Mononuclear cell (primary cell): ENCODE measurements at regions not wholly inside any gene's neighbourhood (a gene's known extent, or its start where the extent isn't known, plus 50 kb on each side); places are given as distances from the start of the nearest gene placed in this dataset.
"Not testable (repeated sequence)": the region's sequence is repeated elsewhere in the genome, so short reads cannot be mapped to it uniquely, and the experiment has no call there.

Experiments used
- H3K27me3 ChIP-seq: 2 replicates; pipeline ENCODE4 v1.6.0; 2011; ENCODE audit warnings: low read length, control low read depth; ENCODE audit not compliant: insufficient read depth
- H3K4me1 ChIP-seq: 2 replicates; pipeline ENCODE4 v1.5.1; 2011; ENCODE audit warnings: mild to moderate bottlenecking, low read length, control low read depth; ENCODE audit not compliant: insufficient read depth
- H3K4me3 ChIP-seq: 2 replicates; pipeline ENCODE4 v1.5.1; 2011; ENCODE audit warnings: mild to moderate bottlenecking, low read length, moderate library complexity
- H3K9me3 ChIP-seq: 2 replicates; pipeline ENCODE4 v1.5.1; 2011; ENCODE audit warnings: low read depth, mild to moderate bottlenecking, control low read depth, low read length

DNA sequence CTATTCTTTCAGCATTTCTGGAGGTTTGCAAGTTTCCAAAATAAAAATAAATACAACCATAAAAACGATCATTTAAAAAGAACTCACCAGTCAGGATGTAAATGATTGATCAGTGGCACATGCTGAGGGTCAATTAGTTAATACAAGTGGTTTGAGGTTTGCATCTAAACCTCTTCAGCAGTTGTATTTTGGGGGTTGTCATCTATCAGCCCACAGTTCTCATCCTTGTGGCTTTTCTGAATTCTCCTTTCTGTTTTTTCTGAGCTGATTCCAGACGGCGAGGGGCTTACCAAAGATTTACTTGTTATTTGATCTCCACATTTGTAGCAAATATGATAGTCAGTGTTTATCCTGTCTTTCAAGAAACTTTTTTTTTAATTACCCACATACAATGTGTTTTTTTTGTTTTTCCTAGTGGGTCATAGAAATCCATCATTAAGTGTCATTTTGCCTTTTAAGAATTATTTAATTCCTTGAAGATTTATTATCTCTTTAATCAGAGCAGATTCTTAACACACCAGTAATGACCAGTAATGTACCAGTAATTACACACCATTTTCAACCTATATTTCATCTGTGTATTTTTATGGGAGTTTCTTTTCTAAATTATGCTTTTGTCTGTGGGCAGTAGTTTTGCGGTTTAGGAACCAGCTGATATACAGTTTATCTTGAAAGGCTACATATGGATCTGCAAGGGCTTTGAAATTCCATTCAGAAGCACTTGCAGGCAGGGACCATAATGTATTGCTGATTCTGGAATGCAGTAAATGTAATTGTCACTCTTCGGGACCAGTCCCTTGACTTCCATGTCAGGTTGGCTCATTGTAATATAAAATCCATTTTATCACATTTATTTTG lies 56.3 kb upstream of the DAAM1 start:
- H3K9me3 ChIP-seq: no peaks in the 10 kb centered on the region
- H3K27me3 ChIP-seq: no peaks in the 10 kb centered on the region
- H3K4me1 ChIP-seq: no peaks in the 10 kb centered on the region
- H3K4me3 ChIP-seq: no peak overlapping the region

DNA sequence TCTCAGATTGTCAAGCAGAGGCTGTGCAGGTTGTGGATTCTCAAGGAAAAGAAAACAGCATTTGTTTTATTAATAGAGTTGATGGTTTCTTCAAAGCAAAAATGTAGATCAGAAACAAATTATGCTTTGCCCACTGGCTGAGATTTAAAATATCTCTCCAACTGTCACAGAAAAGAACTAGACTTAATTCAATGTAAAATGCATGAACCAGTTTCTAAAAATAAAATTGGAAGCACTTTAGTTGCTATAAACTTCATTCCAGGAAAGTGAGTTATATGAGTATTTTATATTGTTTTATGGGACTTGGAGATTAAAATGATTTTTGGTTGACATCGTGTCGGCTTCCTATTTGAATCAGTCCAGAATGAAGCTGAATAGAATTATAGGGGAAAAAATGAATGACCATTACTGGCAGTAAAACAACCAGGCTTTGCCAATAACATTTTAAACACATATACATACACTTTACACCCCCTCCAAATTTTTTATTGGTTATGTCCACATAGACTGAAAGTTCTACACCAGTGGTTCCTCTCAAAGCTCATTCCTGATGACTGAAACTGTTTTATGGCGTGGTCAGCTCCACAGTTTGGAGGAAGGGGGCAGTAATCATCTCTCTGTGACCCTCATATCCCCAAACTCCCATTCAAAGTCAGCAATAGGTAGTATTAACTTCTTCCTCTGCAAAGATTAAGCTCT lies 55.5 kb upstream of the DAAM1 start:
- no peaks in the 10 kb centered on the region for H3K27me3 ChIP-seq
- no peaks in the 10 kb centered on the region for H3K9me3 ChIP-seq
- H3K4me1 ChIP-seq: no peaks in the 10 kb centered on the region
- H3K4me3 ChIP-seq: no peak overlapping the region

DNA sequence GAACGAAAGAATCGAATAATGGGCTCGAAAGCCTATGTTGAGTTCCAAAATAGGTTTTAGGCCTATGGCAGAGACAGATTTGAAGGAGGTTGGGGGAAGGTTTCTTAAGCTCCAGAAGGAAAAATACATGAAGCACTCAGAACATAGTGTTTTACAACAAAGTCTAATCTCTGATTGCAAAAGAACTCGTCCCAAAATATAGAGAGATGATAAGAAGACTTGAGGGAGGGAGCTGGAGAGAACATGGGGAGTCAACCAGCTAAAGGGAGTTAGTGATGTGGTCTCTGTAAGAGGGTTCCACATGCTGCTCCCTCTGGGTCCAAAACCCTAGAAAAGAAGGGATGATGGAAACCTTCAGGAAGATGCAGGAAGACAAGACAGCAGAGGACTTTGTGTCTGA lies 54.8 kb upstream of the DAAM1 start:
- Histone ChIP-seq H3K27me3 (no peaks in the 10 kb centered on the region), H3K4me1 (no peaks in the 10 kb centered on the region), H3K9me3 (no peaks in the 10 kb centered on the region), H3K4me3 (no peak overlapping the region)

DNA sequence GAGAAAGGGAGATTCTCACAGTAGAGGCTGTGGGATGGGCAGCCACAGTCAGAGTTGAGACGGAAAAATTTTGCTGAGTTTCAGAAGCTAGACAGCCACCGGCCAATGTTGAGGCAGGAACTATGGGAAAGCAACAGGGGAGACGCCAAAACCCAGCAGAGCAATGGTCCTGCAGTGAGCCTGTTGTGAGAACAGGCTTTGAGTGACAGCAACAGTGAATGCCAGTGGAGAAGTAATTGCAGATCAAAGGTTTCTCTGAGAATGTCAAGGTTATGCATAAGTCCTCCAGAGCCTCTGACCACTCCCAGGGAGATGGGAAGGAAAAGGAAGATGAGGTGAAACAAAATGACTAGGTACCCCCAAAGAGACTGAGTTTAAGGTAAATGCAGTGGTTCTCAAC lies 54.2 kb upstream of the DAAM1 start:
- Histone ChIP-seq H3K27me3 (no peaks in the 10 kb centered on the region), H3K4me1 (no peaks in the 10 kb centered on the region), H3K4me3 (no peak overlapping the region), H3K9me3 (no peaks in the 10 kb centered on the region)

DNA sequence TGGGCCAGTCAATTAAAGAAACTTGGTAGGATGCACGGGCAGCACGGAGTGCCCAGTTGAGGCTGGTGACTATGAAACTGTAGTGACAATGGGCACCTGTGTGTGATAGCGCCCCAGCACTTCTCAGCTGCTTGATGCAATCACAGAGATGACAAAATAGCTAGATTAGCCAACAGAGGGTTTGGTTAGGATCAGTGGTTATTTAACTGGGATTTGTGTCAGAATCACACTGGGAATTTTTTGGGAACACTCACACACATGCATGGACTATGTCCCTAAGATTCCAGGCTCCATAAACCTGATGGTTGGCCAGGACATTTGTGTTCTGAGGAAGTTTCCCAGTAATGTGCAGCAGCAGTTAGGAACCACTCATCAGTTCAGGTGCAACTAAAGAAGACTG lies 51.2 kb upstream of the DAAM1 start:
- H3K27me3 ChIP-seq: no peaks in the 10 kb centered on the region
- H3K4me1 ChIP-seq: no peaks in the 10 kb centered on the region
- H3K9me3 ChIP-seq: no peaks in the 10 kb centered on the region
- no peak overlapping the region for H3K4me3 ChIP-seq

DNA sequence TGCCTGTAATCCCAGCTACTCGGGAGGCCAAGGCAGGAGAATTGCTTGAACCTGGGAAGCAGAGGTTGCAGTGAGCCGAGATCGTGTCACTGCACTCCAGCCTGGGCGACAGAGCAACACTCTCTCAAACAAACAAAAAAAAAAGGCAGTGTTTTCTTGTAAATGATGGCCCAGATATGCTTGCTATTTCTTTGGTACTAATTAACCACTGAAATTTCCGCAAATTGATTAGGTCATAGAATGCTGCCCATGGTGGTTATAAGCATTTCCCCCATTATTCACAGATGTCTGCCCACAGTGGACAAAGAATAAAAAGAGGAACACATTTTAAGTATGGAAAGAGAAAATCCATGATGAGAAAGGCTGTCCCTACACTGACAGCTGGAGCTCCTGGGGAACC lies 49.9 kb upstream of the DAAM1 start:
- H3K9me3 ChIP-seq, H3K4me1 ChIP-seq, H3K4me3 ChIP-seq, H3K27me3 ChIP-seq: not testable (repeated sequence)
